ENCODE measurements at regions not wholly inside any gene's neighbourhood (a gene's known extent, or its start where the extent isn't known, plus 50 kb on each side); places are given as distances from the start of the nearest gene placed in this dataset.
A peak's percentile ranks its signal among the peaks of the same experiment; 100 is the strongest.
"Not testable (repeated sequence)": the region's sequence is repeated elsewhere in the genome, so short reads cannot be mapped to it uniquely, and the experiment has no call there.

DNA sequence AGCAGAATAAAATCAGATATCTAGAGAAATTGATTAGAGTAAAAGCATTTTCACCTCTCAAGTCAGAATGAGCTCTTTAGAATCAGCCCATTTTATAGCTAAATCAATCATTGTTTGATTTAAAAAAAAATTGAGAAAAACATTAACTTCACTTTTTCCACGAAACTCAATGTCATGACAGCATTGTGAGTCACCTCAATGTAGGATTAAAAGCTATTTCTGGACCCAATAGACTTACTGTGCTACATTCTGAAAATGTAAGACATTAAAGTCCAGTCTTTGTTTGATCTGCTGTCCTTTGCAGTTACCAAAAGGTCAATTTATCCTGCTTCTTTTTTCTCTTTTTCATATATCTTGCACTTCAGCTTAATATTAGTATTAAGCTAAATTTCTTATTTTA, 519.4 kb upstream of the ZNF337 start:
- DNase-seq (ENCODE audit: low spot score): peak; percentile 22

DNA sequence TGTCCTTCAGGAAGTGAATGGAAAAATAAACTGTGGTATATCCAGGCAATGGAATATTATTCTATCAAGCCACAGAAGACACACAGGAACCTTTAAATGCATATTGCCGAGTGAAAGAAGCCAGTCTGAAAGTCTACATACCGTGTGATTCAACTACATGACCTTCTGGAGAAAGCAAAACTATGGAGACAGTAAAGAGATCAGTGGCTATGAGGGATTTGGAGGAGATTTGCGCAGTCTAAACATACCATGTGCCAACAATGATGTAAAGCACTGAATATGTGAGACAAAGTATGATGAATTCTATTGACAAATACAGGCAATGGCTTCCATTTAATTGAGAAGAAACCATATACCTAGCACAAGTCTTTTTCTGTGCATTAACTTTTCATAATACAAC, 518.3 kb upstream of the ZNF337 start:
- DNase-seq (ENCODE audit: low spot score): no peak

DNA sequence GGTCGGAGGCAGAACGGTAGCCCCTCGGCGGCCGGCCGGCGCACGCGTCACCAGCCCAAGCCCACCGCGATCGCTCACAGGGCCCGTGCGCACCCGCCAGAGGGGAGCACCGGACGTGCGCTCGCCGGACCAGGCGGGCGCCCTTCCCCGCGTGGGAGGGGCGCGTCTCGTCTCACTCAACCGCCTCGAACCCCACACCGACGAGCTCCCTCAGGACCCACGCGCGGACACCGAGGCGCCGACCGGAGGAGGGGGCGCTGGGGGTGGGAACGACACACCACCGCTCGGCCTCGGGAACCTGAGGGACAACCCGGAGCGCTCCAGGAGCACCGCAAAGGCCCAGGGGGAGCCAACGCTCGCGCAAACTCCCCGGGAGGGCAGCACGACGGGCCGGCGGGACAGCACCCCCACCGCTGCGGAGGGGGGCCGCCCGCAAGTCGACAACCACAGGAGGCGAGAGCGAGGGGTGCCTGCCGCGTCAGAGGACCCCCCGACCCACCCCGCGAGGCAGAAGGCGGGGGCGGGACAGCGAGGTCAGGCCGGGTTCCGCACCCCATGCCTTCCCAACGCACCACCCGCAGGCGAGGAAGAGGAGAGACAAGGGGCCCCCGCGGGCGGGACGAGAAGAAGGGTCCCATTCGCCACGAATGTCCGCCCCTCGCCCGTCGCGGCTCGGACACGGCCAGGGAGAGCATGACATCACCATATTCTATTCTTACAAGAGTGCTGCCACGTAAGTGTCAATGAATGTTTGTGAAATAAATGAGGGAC, 512.7 kb upstream of the ZNF337 start:
- peak; percentile 8 for DNase-seq (ENCODE audit: low spot score)

DNA sequence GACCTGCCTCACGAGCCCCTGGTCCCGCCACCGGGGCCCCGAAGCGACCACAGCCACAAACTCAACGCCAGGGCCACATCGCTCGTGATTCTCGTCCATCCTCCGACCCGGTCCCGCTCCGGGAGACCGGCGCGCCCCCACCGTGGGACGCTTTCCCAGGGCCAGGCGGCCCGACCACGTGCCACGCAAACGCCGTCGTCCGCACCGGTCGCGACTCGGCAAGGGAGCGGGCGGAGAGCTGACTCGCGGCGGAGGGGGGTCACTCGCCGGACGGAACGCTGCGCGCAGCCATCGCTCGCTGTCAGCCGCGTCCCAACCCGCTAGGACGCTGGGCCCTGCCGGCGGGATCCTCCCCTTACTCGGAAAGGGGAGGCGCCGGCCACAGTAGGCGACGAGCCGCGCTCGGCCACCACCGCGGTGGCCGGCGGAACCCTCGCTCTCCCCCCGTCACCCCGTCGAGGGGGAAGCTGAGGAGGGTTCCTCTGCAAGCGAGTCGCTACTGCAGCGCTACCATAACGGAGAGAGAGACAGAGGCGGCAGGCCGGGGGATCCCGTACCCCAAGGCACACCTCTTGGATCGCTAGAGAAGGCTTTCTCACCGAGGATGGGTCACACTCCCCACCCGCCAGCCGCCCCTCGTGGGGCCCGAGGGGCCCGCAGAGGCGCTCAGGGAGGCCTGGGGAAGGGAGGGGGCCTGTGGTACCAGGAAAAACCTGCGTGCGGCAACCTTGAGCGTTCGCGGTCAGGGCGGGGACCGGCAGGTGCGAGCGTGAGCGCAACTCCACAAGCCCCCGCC, 511.8 kb upstream of the ZNF337 start:
- peak; percentile 52 for DNase-seq (ENCODE audit: low spot score)

DNA sequence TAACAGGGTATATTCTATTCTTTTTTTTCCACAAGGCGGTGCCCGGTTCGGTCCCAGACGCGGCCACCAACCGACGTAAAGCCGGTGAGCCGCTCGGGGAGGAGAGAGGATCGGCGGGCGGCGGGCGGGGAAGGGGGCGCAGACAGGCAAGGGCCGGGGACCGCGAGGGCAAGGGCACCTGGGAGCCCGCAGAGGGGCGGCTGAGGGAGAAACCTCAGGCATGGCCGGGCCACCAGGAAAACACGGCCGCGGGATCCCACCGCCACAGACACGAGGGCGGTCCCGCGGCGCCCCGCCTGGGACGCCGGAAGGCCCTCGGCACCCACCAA, 511.3 kb upstream of the ZNF337 start:
- DNase-seq (ENCODE audit: low spot score): peak; percentile 5

DNA sequence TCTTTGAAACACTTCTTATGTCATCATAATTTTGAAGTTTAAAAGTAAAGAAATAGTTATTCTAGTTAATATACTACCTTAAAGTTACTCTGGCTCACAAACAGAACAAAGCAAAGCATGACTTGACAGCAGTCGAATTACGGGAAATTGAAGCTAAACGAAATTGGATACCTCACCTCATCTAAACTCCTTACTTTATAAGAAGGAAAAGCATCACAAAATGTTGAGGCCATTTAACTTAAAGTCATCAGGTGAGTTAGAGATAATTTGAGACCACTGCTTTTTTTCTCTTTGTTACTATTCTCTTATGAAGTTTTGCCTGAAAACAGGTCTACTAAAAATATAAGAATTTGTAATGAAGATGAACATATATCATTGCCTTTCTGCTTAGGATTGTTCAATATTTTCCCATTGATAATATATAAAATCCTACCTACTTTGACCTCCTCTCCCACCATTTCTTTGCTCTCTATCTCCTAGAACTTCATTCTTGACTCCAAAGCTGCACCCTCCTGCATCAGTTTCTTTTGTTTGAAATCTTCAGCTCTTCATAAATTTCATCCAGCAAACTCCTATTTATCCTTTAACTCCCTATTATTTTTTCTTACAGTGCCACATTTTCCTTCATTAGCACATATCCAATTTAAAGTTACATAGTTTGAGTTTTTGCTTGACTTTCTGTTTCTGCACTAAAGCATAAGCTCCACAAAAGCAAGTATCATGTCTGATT, 510.7 kb upstream of the ZNF337 start:
- DNase-seq (ENCODE audit: low spot score): no peak

DNA sequence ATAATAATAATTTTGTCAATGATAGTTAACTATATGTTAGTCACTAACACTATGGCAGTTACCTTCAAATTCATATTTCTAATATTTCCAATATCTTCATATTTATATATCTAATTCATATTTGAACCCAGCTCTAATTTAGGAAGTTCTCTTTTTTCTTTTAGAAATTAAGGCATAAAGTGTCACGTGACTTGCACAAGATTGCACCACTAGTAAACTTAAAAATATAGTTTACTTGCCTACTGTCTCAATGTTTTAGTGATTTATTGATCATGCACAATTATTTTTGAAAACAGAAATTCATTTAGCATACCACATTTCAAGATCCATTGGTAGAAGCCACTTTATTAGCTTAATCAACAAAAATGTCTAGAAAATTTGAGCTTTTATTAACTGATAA, 508.7 kb upstream of the ZNF337 start:
- no peak for DNase-seq (ENCODE audit: low spot score)

DNA sequence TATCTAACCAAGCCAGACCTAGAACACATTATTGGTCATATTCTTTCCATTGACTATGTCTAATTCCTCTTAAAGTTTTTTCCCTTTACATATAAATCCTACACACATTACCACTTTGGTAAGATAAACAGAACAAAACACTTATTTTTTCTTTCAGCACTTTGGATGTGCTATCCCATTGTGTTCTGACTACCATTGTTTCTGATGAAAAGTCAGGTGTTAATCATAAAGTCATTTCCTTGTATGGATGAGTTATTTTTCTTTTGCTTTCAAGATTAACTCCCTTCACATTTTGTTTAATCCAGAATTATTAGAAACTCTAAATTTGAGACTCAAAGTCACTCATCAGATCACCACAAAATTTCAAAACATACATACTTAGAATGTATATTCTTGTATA, 504.4 kb upstream of the ZNF337 start:
- not testable (repeated sequence) for DNase-seq (ENCODE audit: low spot score)

DNA sequence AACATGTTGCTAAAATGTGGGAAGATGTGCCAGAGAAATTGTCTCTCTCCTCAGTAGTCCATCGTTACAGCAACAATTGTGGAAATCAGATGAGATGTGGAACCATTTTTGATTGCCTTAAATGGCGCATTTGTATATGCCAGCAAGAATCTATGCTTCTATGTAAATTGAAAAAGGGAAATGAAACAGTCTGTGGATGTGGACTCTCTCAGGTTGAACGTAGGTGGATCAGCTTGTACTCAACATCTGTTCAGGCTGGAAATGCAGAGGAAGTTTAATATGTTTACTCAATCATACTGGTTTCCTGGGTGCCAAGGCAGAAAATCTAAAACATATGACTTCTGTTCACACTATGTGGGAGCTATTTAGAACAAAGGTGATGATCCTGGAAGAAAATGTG, 490.7 kb upstream of the ZNF337 start:
- not testable (repeated sequence) for DNase-seq (ENCODE audit: low spot score)

DNA sequence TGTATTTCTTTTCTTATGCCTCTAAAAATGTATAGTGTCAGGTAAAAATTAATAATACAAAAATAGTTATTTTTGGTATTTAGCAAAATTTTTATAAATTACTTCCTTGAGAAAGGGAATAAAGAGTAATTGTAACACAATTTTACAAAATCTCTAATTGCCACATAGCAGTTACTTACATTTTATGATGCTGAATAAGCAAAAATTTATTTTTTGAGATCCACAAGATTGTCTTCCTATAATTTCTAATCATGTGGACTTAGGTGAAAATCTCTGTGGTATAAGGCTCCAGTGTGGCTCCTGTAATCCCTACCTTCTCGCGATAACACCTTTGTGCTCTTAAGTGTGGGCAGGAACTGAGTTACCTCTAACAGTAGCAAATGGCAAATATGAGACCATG, 487.1 kb upstream of the ZNF337 start:
- not testable (repeated sequence) for DNase-seq (ENCODE audit: low spot score)

DNA sequence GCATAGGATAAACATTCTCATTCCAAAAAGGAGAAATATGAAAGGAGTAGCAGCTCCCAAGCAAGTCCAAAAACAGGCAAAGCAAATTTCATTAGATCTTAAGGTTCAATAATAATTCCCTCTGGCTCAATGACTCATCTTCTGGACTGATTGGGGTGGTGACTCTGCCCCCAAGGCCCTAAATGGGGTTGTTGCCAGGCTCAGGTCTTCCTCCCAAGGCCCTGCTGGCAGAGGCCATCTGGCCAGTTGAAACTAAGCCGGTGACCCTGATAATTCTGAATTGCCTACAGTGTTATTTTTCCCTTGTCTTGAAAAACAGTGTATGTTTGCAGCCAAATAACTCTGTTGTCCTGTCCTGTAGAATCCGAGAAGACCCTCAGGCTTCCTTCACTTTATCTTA, 484.7 kb upstream of the ZNF337 start:
- not testable (repeated sequence) for DNase-seq (ENCODE audit: low spot score)

DNA sequence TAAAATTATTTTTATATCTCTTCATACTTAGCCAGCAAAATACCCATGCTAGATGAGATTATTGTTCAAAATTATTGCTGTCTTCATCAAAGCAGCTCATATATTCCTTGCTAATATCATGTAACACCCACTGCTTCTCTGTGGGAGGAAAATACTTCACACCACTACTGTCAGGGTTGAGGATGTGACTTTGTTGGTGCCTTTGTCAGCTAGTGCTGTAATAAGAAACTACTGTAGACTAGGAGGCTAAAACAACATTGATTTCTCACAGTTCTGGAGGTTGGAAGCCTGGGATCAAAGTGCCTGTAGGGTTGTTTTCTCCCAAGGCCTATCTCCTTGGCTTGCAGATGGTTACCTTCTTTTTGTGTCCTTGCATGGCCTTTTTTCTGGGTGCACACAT, 475.2 kb upstream of the ZNF337 start:
- DNase-seq (ENCODE audit: low spot score): not testable (repeated sequence)

DNA sequence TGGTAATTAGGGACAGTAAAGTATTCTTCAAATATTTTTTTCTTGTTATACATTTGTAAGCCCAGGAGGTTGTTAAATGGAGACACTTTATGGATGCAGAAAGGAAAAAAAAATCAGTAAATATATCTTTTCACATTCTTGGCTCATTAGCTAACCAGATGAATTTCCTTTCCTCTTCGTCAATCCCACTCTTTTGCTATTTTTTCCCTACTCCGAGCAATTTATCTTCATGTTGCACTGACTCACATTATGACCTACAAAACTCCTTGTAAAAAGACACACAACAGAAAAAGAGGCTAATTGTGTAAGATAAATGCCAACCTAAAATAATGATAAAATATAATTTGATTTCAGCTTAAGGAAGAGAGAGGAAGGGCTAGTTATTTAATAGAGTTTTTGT, 472.9 kb upstream of the ZNF337 start:
- peak; percentile 44 for DNase-seq (ENCODE audit: low spot score)

DNA sequence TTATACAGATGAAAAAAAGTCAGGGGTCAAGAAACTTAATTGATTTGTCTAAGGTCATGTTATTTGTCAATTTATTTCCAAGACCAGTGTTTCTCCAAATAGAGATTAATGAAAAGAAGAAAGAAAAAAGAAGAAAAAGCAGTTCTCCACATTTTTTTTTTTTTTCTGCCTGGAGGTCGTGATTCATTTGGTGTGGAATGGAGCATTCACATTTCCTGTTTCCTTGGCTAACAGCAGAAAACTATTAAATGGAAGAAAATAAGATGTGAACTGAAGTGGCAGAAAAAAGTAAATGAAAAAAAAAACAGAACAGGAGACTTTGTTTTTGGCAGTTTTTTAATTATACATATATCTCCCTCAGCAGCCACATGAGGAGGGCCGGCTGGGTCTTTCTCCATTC, 470.8 kb upstream of the ZNF337 start:
- DNase-seq (ENCODE audit: low spot score): peak; percentile 16

DNA sequence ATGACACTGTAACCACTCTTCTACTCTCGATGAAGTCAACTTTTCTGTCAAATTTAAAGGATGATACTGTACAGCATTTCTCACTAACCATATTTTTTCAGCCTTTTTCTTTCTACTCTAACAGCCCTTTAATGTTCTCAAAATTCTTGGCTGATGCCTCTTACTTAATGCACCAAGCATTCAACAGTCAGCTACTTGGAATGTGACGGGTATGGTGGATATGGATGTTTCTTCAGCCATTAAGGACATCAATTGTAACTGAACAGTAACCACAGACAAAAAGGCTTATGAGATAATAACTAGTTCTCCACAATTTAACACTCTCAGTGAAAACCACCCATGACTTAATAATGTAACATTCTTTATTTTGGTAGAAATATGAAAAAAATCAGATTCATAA, 467.2 kb upstream of the ZNF337 start:
- peak; percentile 75 for DNase-seq (ENCODE audit: low spot score)

DNA sequence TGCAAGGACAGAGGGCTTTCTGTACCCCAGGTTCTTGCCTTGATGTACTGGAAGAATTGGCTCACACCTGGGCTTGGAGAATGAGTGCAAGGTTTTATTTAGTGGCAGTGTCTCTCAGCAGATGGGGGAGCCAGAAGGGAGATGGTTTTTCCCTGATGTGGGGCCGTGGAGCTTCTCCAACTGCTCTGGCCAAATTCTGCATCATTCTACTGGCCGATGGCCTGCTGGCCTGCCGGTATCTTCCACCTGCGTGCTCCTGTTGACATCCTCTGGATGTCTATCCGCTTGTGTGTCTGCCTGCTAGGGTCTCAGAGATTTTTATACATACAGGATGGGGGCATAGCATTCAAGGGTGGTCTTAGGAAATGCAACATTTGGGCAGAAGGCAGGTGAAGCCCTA, 466.5 kb upstream of the ZNF337 start:
- not testable (repeated sequence) for DNase-seq (ENCODE audit: low spot score)

DNA sequence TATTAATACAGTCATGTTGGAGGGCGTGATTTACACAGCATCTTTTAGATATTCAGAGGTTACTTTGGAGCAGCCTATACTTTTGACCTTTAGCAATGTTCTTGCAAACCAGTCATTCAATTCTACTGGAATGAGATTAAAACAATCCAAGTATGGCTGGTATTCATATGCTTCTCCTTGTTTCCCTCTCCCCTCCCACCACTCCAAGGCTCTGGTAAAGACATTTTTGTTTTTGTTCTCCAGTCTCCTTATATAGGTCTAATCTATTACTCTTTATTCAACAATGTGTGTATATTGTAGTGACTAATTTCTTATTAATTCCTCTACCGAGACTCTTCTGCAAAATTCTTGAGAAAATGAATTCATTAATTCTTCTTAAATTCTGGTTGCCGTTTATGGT, 465.1 kb upstream of the ZNF337 start:
- DNase-seq (ENCODE audit: low spot score): not testable (repeated sequence)

DNA sequence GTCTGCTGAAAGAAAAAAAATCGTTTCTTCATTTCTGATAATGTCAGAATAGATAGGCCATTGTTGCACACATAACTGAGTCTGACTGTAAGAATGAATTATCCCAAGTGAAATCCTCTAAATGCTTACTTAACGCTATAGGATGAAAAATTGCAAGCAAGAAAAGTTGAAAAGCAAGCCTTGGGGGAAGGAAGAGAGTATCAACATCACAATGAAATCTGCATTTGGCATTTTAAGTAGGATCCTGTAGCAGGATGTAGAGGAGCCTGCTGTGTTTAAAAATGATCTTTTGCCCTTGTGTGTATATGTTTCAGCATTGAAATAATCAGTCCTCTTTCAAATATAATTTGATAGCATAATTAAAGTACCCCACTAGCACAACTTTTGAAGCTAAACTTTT, 464.3 kb upstream of the ZNF337 start:
- DNase-seq (ENCODE audit: low spot score): not testable (repeated sequence)

DNA sequence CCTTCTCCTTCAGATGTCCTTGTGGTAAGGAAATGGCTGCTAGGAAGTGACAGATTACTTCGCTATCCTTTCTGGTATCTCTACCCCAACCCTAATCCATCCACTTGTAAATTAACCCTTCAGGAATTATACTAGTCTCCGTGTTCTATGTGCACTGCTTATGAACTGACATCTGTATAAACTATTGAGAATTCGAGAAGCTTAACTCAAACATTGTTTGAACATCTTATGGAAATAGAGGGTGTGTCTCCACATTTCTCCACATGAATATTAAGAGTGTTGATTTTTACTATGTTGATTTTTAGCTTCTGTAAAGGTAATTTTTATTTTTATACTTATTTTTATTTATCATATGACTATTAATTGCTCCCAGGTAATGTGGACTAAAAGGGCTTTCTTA, 457.6 kb upstream of the ZNF337 start:
- DNase-seq (ENCODE audit: low spot score): no peak

DNA sequence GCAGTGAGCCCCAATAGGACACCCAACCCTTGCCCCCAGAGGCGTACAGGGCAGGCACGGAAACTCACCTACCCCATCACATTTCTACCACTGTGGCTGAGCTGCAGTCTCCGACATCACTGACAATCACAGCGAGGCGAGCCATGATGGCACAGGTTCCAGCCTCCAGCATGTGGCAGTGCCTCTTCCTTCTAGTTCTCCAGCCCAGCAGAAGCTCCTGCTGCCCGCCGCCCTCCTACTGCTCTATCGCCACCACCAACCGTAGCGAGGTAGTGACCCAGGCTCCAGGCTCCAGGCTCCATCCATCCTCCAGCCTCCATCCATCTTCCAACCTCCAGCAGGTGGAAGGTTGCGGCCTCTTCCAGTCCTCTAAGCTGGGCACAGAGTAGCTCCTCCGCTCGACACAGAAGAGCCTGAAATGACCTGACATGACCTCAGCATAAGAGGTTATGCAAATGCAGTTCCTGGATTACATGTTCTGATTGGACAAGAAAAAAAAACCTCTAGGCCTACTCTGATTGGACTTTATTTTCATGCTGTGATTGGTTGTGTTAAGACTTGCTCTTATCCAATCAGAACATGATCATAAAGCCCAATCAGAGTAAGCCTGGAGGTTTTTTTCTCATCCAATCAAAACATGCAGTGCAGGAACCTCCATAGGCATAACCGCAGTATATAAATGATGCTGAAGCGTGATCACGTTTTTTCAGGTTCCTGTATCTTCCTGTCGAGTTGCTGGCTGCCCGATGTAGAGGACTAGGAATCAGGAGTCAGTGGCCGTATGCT, 438.9 kb upstream of the ZNF337 start:
- DNase-seq (ENCODE audit: low spot score): no peak

DNA sequence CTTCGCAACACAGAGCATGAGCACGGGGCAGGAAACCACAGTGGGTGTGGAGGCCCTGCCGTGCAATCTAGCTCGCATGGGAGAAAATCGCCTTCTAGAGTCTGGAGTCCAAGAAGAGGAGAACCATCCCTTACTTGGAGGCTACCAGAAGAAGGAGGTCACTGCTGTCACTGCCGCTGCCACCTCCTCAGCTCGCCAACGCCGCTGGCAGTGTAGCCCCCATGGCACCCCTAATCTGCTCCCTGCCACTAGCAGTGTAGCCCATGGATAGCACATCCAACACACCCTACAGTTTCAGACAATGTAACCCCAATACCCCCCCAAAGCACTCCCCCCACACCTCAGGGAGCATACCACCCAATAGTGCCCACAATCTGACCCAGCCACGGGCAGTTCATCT, 438.0 kb upstream of the ZNF337 start:
- DNase-seq (ENCODE audit: low spot score): no peak

DNA sequence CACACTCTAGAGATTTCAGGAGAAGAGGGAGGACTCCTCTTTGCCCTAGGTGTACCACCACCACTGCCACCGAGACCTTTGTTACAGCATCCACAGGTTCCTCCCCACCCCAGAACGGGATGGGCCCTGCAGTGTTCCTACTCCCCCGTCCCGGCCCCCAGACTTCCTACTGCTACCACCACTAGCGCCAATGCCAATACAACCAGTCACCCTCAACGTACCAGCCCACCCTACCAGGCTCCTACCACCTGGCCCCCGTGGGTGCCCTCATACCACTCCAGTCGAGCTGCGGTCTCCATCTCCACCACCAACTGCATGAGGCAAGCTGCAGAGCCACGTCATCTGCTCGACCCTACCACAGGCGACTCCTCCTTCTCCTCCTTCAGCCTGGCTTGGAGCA, 437.1 kb upstream of the ZNF337 start:
- DNase-seq (ENCODE audit: low spot score): not testable (repeated sequence)
